GM18519 (cell line): ENCODE measurements at regions not wholly inside any gene's neighbourhood (a gene's known extent, or its start where the extent isn't known, plus 50 kb on each side); places are given as distances from the start of the nearest gene placed in this dataset.
"Not testable (repeated sequence)": the region's sequence is repeated elsewhere in the genome, so short reads cannot be mapped to it uniquely, and the experiment has no call there.

Experiments used
- ATAC-seq: cut with Tn5 transposase; IDR thresholded peaks from one replicate; pipeline ENCODE4 v1.9.1; 2021; ENCODE audit warnings: mild to moderate bottlenecking, moderate library complexity; ENCODE audit not compliant: unreplicated experiment, low FRiP score

DNA sequence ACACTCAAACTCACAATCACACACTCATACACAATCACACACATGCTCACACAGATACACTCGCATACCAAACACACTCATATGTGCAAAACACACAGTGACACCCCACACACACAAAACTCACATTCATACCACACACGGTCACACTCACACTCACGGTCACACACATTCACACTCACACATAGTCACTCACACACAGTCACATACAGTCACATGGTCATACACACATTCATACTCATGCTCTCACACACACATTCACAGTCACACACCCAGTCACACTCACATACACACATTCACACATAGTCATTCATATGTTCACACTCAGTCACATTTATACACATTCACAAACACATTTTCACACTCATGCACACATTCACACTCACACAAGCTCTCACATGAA is 296.0 kb upstream of the RNF32 start:
- ATAC-seq: no peak

DNA sequence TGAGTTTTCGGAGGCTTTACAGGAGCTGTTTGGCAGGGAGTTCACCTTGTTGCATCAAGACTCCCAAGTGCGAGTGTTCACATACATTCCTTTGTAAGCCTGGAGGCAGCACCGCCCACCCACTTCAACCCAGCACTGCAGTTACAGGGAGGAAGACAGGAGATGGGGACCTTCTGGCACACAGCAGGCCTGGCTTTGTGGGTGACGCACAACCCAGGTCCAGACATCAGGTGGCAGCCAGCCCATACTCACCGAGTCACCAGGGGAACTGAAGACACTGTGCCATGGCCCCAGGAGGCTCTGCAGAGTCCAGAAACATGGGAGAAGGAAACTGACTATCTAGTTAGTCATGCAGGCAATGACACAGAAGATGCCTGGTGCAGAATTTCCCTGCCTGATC is 305.9 kb upstream of the RNF32 start:
- ATAC-seq: no peak

DNA sequence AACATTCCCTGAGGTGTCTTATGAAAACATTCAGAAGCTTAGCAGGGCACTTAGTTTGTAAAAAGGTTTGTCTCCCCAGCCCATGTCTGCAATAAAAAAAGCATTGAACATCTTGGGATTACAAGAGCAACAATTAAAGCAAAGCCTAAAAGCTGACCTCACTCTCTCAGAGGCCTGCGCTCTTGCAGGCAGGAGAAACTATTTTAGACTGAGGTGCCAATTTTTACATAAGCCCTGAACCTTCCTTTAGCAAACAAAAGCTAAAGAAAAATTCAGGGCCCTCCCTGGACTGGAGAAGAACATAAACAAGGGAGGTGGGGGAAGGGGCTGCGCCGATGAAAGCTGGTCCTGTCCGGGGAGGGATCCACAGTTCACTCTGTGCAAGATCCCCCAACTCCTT is 312.7 kb upstream of the RNF32 start:
- no peak for ATAC-seq

DNA sequence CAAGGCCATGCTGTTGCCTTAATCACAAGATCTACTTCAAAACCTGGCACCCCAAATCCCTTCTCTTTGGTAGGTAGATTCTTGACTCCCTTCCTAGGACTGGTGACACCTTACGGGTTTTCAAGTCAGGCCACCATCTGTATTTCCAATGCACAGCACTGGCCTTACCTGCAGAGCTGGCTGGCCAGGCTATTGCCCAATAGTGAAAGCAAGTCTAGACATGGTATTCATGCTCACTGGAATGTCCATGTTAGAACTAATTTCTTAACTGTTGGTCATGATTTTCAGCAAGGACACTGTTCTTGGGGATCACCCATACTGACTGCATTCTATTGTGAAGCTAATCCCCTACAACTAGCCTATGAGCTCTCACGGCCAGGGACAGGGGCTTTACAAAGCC is 313.1 kb upstream of the RNF32 start:
- ATAC-seq: no peak

DNA sequence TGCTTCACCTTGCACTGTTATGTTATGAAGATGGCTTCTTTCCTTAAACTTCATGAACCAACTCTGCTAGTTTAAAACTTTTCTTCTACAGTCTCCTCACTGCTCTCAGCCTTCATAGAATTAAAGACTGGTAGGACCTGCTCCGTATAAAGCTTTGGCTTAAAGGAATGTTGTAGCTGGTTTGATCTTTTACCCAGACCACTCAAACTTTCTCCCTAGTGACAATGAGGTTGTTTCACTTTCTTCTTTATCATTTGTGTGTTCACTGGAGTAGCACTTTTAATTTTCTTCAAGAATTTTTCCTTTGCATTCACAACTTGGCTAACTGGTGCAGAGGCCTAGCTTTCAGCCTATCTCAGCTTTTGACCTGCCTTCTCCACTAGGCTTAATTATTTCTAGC is 316.4 kb upstream of the RNF32 start:
- ATAC-seq: no peak

DNA sequence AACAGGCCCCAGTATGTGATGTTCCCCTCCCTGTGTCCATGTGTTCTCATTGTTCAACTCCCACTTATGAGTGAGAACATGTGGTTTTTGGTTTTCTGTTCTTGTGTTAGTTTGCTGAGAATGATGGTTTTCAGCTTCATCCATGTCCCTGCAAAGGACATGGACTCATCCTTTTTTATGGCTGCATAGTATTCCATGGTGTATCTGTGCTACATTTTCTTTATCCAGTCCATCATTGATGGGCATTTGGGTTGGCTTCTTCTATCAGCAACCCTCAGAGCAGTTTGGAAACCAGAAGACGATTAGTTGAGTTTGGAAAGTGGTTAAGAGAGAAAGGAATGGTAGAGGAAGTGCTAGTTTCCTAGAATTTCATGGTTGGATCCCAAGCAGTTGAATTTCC is 319.1 kb upstream of the RNF32 start:
- ATAC-seq: not testable (repeated sequence)

DNA sequence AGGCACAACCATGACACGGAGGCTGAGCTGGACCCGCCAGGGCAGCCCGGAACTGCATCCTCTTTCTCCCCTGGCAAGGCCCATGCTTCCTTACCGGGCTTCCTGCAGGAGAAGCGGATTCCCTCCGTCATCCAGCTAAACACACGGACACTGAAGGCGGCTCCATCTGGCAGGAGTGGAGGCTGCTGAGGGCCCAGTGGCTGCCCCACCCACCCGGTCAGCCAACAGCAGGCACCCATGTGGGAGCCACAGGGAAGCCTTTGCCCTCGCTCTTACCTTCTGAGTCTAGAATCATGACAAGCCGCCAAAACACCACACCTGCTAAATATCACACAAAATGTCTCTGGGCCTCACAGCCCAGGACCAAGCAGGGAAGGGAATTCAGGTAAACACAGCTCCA is 321.6 kb upstream of the RNF32 start:
- ATAC-seq: no peak

DNA sequence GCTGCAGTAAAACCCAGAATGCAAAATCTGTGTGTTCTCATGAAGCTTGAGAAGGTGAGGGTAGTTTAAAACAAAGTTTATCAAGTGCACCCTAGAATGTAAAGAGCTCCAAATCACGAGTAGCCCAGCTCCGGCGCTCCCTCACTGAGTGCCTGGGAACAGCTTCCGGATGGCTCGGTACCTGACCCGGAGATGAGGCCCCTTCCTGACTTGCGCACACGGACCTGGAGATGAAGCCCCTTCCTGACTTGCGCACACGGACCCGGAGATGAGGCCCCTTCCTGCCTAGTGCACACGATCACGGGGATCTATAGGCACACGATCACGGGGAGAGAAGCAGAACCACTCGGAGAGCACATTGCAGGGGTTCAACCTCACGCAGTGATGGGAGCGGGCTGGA is 322.1 kb upstream of the RNF32 start:
- ATAC-seq: no peak

DNA sequence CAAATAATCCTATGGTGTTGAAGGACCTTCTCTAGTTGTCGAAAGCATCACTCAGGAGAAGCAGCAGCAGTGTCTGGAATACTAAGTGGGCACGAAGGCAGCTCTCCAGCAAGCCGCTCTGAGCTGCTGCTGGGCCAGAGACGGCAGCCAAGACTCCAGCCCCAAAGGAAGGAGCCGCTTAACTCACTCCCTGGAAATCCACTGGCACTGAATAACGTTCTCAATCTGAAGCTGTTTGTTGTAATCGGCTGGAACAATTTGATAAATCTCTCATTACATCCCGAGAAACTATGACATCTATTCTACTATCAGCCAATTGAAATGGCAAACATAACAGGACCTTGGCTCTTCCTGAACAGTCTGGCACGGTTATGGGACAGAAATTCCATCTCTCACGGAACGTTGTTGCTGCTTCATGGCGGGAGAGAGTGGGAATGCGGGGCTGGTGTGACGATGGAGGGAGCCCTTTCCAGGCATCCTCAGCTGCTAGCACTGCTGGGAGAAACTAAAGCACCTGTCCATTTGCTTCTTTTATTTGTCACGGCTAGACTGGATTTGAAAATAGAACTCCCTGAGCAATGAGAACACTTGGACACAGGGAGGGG is 331.5 kb upstream of the RNF32 start:
- ATAC-seq: no peak

DNA sequence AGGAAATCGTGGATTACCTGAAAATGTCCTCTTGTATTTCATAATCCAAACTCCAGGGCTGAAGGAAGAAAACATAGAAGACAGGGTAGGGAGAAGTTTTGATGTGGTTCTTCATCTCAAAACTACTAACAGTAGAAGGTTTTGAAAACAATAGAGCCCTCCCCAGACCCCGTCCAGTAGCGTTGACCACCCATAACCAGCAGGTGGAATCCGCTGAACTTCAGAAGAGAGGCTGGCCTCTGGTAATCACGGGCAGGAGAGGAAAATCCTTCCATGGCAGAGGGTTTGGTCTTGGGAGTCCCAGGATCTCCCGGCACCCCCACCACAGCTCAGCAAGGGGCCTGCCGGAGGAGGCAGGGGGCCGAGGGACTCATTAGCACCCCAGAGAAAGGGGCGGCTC is 333.4 kb upstream of the RNF32 start:
- ATAC-seq: no peak

DNA sequence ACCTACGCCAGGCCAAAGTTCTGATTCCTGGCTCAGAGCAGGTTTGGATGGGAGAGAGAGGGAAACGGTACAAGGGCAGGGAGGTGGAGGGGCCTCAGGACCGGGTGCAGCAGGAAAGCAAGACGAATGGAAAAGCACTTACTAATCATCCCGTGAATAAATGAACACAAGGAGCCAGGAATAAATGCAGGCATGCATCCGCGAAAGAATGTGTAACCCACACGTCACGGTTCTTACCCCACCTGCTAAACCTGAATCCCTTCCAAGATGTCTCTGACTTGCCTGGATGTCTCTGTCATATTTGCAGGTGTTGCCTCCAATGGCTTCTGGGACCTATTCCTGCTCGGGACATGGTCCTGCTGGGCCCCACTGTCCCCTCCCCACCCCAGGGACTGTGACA is 335.2 kb upstream of the RNF32 start:
- ATAC-seq: no peak

DNA sequence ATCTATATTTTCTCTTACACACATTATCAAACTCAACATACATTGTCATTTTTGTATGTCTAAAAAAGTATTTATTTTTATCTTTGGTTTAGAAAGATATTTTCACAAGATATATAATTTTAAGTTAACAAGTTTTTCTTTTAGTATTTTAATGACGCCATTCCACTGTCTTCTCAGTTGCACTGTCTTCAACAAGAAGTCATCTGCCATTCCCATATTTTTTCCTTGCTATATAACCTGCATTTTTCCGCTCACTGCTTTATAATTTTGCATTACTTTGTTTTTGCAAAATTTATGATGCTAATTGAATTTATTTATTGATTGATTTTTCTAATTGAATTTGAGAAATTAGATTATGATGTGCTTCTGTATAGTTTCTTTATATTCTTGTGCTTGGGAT is 357.8 kb upstream of the RNF32 start:
- ATAC-seq: no peak

DNA sequence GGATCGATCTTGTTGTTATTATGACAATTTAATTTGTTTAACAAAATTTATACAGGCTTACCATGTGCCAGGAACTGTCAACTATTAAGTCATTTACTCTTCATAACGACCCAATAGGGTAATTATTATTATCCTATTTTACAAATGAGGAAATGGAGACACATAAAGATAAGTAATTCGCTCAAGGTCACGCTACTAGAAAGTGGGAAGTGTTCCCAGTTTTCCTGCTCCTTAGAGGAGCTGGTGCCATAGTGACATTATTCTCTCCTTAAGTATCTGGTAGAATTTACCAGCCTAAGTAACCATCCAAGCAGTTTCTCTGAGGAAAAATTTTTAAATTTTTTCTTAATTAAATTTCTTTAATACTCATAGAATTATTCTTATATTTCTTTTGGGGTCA is 360.9 kb upstream of the RNF32 start:
- no peak for ATAC-seq

DNA sequence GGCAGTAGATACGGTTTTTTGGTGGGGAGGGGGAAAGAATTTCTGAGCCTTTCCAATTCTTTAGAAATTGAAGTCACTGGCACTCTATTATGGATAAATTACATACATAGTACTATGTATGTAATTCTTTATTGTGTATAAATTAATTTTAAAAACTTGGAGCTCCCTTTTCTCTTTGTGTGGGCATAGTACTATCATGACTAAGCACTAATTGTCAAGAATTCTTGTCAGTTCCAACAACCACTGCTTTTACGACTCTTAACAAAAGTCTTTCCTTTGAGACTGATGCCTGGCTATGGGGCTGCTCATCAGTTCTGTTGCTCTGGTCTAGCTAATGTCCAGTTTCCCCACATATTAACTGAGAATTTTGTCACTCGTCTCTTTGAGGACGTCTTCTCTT is 365.3 kb upstream of the RNF32 start:
- ATAC-seq: no peak

DNA sequence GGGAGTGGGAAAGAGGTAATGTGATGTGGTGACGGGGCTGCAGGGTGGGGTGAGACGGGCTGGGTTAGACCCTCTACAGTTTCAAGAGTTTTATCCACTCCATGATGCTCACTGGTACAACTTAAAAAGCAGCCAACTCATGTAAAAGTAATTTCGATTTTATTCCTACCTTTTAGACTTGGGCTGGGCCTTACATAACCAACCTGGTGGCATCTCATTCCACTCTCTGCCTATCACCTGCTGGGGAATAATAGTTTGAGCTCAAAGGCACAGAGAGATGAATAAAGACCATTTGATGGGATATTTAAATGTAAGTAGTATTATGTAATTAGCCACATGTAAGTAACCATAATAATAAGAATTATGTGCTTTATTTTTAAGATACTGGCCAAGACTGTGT is 366.0 kb upstream of the RNF32 start:
- no peak for ATAC-seq

DNA sequence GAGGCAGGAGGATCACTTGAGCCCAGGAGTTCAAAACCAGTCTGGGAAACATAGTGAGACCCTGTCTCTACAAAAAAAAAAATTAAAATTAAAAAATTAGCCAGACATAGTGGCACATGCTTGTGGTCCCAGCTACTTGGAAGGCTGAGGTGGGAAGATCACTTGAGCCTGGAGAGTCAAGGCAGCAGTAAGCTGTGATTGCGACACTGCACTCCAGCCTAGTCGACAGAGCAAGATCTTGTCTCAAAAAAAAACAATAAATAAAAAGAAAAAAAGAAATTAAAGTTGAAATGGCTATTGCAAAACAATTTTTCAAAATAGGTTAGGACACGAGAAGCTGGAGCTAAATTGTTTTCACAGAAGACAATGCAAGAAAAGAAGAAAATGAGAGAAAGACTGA is 379.0 kb upstream of the RNF32 start:
- no peak for ATAC-seq

DNA sequence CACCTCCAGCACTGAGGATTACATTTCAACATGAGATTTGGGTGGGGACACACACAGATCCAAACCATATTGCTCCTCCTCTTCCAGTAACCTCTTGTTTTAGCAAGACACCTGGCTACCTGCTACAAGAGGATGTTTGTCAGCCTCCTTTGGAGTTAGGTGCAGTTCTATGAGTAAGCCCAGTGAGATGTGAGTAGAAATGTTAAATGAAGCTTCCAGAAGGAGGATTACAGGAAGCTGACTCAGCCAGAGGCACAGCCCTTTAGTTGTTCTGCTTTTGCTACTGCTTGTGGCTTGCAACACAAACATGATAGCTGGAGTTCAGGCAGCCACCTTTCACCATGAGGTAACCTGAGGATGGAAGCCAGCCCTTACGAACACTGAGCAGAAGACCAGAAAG is 382.7 kb upstream of the RNF32 start:
- ATAC-seq: no peak

DNA sequence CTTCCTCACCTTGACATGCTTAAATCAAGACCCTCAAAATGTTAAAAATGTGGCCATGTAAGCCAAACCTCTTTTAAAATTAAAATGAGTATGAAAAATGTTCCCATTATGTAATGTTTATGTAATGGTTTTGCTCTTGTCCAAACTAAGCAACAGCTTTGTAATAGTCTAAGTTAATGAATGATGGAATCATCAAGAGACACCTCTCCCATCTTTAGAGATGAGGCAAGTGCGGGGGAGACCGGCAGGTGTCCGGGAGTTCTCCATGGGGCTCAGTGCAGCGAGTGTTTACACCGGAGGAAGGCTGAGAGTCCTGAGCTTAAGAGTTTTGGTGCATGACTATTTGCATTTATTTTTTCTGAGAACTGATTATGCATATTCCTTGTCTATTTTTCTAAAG is 384.9 kb upstream of the RNF32 start:
- ATAC-seq: no peak

DNA sequence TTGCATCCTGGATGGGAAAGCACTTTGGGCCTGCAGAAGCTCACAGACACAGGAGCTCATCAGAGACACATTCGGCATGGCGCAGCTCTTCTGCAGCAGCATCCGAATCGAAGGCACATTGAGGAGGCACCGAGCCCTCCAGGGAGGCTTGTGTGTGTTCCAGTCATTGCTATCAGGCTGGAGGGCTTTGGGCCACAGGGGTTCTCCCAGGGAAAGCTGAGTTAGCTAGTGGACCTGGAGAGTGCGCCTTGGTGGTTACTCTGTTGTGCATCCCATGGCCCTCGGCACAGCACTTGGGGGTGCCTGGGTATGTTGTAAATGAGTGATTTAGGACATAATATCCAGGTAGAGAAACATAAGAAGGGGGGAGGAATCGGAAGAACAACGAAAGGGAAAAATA is 388.7 kb upstream of the RNF32 start:
- ATAC-seq: no peak

DNA sequence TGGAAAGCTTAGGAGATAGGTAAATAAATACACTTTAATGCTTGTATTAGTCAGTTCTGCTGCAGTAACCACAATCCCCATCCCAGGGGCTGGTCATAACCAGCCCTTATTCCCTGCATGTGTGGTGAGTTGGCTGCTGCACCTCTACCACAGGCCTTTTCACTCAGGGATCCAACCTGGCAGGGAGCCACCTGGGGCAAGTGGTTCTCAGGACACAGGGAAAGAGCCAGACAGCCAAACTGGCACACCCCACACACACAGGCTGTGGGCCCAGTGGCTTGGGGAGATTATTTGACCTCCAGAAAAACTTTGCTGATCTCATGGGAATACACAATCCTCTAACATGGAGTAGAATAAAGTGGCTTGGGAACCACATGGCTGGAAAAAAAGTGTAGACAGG is 400.0 kb upstream of the RNF32 start:
- ATAC-seq: no peak

DNA sequence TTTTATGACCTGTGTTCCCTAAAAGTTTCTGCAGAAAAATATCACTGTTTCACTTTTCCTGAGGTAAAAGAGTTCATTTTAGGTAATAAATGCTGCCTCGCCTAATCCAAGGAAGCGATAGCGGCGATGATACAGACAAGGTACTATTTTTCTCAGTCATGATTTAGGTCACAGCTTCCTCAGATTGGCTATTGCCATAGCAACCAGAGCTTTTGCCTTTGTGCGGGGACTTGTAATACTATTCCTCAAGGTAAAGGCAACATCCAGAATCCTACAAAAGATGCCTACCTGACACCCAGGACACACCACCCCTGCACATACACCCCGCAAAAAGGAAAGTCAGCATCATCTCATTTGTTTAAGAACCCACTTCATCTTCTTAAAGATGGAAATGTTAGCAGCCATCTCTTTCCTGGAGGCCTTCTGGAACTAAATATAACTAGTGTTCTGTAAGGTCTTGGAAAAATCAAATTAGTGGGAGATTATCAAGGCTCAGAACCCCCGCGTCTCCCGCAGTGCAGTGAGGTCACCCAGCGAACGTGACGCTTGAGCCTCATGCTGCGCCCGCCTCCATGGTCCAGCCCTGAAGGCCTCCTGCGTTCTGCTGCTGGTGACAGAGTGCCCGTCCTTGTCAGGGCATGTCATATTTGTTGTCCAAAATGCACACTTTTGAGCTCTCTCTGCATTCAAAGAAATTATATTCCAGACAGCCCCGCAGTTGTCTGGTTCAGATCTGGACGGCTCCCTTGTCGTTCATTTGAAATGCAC is 402.0 kb upstream of the RNF32 start:
- ATAC-seq: no peak

DNA sequence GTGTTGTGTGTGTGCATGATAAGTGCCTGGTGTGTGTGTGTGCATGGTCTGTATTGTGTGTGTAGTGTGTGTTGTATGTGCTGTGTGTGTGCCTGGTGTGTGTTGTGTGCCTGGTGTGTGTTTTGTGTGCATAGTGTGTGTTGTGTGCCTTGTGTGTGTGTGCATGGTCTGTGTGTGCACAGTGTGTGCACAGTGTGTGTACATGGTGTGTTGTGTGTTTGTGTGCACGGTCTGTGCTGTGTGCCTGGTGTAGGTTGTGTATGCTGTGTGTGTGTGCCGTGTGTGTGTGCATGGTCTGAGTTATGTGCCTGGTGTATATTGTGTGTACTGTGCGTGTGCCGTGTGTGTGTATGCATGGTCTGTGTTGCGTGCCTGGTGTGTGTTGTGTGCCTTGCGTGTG is 403.0 kb upstream of the RNF32 start:
- no peak for ATAC-seq
